ENCODE measurements at regions not wholly inside any gene's neighbourhood (a gene's known extent, or its start where the extent isn't known, plus 50 kb on each side); places are given as distances from the start of the nearest gene placed in this dataset.

DNA sequence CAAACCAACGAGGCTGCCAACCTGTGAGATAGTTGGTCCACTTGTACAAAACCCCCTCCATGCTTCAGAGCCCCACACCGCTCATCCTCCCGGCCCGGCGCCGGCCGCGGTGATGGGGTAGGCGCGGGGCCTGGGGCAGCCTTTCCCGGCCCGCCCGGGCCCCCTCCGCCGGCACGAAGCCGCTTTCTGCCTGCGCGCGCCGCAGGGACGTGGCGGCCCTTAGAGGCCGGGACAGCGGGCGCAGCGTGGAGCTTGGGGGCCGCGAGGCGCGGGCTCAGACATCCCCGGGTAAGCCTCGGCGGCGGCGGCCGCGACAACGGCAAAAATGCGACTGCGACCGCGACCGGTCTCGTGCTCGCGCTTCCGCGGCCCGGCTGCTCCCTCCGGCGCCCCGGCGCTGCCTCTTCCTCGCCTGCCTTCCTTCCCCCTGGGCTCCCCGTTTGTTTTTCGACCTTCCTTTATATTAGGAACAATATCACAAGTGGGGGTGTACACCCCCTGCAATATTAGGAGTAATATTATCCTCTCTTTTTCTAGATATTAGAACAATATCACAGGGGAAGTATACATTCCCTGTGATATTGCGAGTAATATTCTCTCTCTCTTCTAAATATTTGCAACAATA lies 53.9 kb upstream of the CEACAM21 start:
- peak in 1 of 2 donors; percentile 5 for DNase-seq
- Histone ChIP-seq H3K36me3 (no peaks in the 10 kb centered on the region), H3K4me3 (replicated peaks in 1 of 3) (no peak overlapping the region), H3K27ac (peak overlapping the region in 1 of 3 donors; percentile 28), H3K27me3 (no peaks in the 10 kb centered on the region), H3K9me3 (no peaks in the 10 kb centered on the region), H3K4me1 (no peaks in the 10 kb centered on the region)
- intact Hi-C loops (cut with DNase I) = no loop called here
- TF ChIP-seq POLR2A (IDR thresholded peaks at IDR 0.05) = no peak
- TF ChIP-seq CTCF (IDR thresholded peaks at IDR 0.05) = no peak
- 3 to 5% methylated on average over 33 to 42 of the region's 58 CpGs for WGBS, 2 donors

DNA sequence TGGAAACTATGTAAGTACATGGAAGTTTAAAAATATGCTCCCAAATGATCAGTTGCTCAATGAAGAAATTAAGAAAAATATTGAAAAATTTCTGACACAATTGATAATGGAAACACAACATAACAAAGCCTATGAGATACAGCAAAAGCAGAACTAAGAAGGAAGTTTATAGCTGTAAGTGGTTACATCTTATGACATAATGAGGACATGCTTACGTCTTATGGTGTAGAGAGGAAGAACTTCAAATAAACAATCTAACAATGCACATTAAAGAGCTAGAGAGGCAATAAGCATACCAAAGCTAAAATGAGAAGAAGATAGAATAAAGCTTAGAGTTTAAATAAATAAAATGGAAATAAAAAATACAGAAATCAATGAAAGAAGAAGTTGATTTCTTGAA lies 50.0 kb upstream of the CEACAM21 start:
- Histone ChIP-seq H3K4me1 (peaks cover 0 to 2% of the 10 kb centered on the region in 2 donors), H3K9me3 (no peaks in the 10 kb centered on the region), H3K36me3 (no peaks in the 10 kb centered on the region), H3K27me3 (no peaks in the 10 kb centered on the region), H3K27ac (no peak overlapping the region), H3K4me3 (replicated peaks in 1 of 3) (no peak overlapping the region)
- 55 to 60% methylated on average over 1 of the region's 1 CpG for WGBS, 2 donors
- DNase-seq = no peak
- no peak for TF ChIP-seq POLR2A (IDR thresholded peaks at IDR 0.05)
- no peak for TF ChIP-seq CTCF (IDR thresholded peaks at IDR 0.05)
- intact Hi-C loops (cut with DNase I) = no loop called here

Data from thyroid gland (tissue), 4 donors.